ENCODE measurements at regions not wholly inside any gene's neighbourhood (a gene's known extent, or its start where the extent isn't known, plus 50 kb on each side); places are given as distances from the start of the nearest gene placed in this dataset.
"Not testable (repeated sequence)": the region's sequence is repeated elsewhere in the genome, so short reads cannot be mapped to it uniquely, and the experiment has no call there.

- DNase-seq, result no peak
- intact Hi-C loops (cut with DNase I), result no loop called here
- ATAC-seq, result no peak
Measured at GRCh38 chr1:67524143-67525052, 94.2 kb upstream of the SERBP1 start.

- ATAC-seq (no peak), DNase-seq (no peak)
- intact Hi-C loops (cut with DNase I), result no loop called here
Measured at GRCh38 chr1:67525053-67525760, 95.0 kb upstream of the SERBP1 start.

GRCh38 chr1:67528141-67528540 lies 97.9 kb upstream of the SERBP1 start:
- ATAC-seq (no peak), DNase-seq (no peak)
- intact Hi-C loops (cut with DNase I), result no loop called here

- no peak for DNase-seq
- intact Hi-C loops (cut with DNase I), result loop anchor here in 1 of 2 donors (10.0 kb wide), 1 partner anchor 225 kb away; no protein-coding TSS in a partner anchor
- ATAC-seq, result no peak
Measured at GRCh38 chr1:67530071-67530470, 99.9 kb upstream of the SERBP1 start.

- intact Hi-C loops (cut with DNase I), result loop anchor here (1.0 to 10.0 kb wide), 2 partner anchors 222 to 228 kb away; no protein-coding TSS in a partner anchor
- no peak for DNase-seq
- ATAC-seq, result peak; percentile 65 to 79
Measured at GRCh38 chr1:67532452-67533216, 102.4 kb upstream of the SERBP1 start.

- intact Hi-C loops (cut with DNase I), result loop anchor here in 1 of 2 donors (10.0 kb wide), 1 partner anchor 220 kb away; no protein-coding TSS in a partner anchor
- no peak for ATAC-seq
- no peak for DNase-seq
Measured at GRCh38 chr1:67534627-67535065, 104.4 kb upstream of the SERBP1 start.

GRCh38 chr1:67535474-67535873 lies 105.3 kb upstream of the SERBP1 start:
- ATAC-seq (peak; percentile 74 to 81), DNase-seq (peak; percentile 80)
- intact Hi-C loops (cut with DNase I), result loop anchor here in 1 of 2 donors (10.0 kb wide), 1 partner anchor 219 kb away; no protein-coding TSS in a partner anchor

- intact Hi-C loops (cut with DNase I), result loop anchor here in 1 of 2 donors (10.0 kb wide), 1 partner anchor 218 kb away; no protein-coding TSS in a partner anchor
- no peak for DNase-seq
- ATAC-seq, result peak in 1 of 2 donors; percentile 74
Measured at GRCh38 chr1:67536957-67537666, 106.9 kb upstream of the SERBP1 start.

GRCh38 chr1:67537667-67538018 lies 107.4 kb upstream of the SERBP1 start:
- no peak for ATAC-seq
- DNase-seq, result no peak
- intact Hi-C loops (cut with DNase I), result loop anchor here in 1 of 2 donors (10.0 kb wide), 1 partner anchor 217 kb away; no protein-coding TSS in a partner anchor

GRCh38 chr1:67540025-67540732 lies 110.0 kb upstream of the SERBP1 start:
- DNase-seq, result no peak
- intact Hi-C loops (cut with DNase I), result no loop called here
- peak in 1 of 2 donors; percentile 51 for ATAC-seq

GRCh38 chr1:67540733-67541125 lies 110.5 kb upstream of the SERBP1 start:
- no peak for ATAC-seq
- DNase-seq, result no peak
- intact Hi-C loops (cut with DNase I), result no loop called here

- DNase-seq, result no peak
- no peak for ATAC-seq
- intact Hi-C loops (cut with DNase I), result no loop called here
Measured at GRCh38 chr1:67542747-67543146, 112.5 kb upstream of the SERBP1 start.

- ATAC-seq (no peak), DNase-seq (no peak)
- intact Hi-C loops (cut with DNase I), result no loop called here
Measured at GRCh38 chr1:67544921-67545320, 114.7 kb upstream of the SERBP1 start.

- no peak for DNase-seq
- intact Hi-C loops (cut with DNase I), result no loop called here
- no peak for ATAC-seq
Measured at GRCh38 chr1:67545364-67545763, 115.2 kb upstream of the SERBP1 start.

- no peak for ATAC-seq
- intact Hi-C loops (cut with DNase I), result no loop called here
- DNase-seq, result no peak
Measured at GRCh38 chr1:67551375-67551774, 121.2 kb upstream of the SERBP1 start.

GRCh38 chr1:67552336-67552759 lies 122.1 kb upstream of the SERBP1 start:
- DNase-seq, result no peak
- intact Hi-C loops (cut with DNase I), result no loop called here
- ATAC-seq, result no peak

- ATAC-seq; DNase-seq; intact Hi-C loops (cut with DNase I): not testable (repeated sequence)
Measured at GRCh38 chr1:67554204-67554603, 124.0 kb upstream of the SERBP1 start.
